ENCODE measurements at regions not wholly inside any gene's neighbourhood (a gene's known extent, or its start where the extent isn't known, plus 50 kb on each side); places are given as distances from the start of the nearest gene placed in this dataset.

GRCh38 chr7:17544401-17544800, 245.9 kb downstream of the AHR start:
- ATAC-seq (no peak), DNase-seq (no peak)
- intact Hi-C loops (cut with DNase I, micrococcal nuclease): no loop called here

GRCh38 chr7:17545348-17545747, 246.9 kb downstream of the AHR start:
- DNase-seq: no peak
- ATAC-seq: no peak
- intact Hi-C loops (cut with DNase I, micrococcal nuclease): no loop called here

GRCh38 chr7:17546189-17546588, 247.7 kb downstream of the AHR start:
- no peak for DNase-seq
- intact Hi-C loops (cut with DNase I, micrococcal nuclease): no loop called here
- no peak for ATAC-seq

GRCh38 chr7:17546592-17546991, 248.1 kb downstream of the AHR start:
- no peak for ATAC-seq

GRCh38 chr7:17548014-17548653, 249.7 kb downstream of the AHR start:
- ATAC-seq (peak; percentile 89), DNase-seq (peak in 1 of 2 donors; percentile 35)
- intact Hi-C loops (cut with DNase I, micrococcal nuclease): no loop called here

More at GRCh38 chr7:17546592-17546991, 248.1 kb downstream of the AHR start:
- intact Hi-C loops (cut with DNase I, micrococcal nuclease): no loop called here
- DNase-seq: no peak

GRCh38 chr7:17549406-17549805, 251.0 kb downstream of the AHR start:
- DNase-seq: no peak
- ATAC-seq: peak; percentile 97
- intact Hi-C loops (cut with DNase I, micrococcal nuclease): no loop called here

- intact Hi-C loops (cut with DNase I, micrococcal nuclease): no loop called here
- ATAC-seq: no peak
- no peak for DNase-seq
These were observed 253.9 kb downstream of the AHR start for GRCh38 chr7:17552373-17552772.

- no peak for ATAC-seq
- DNase-seq: no peak
- intact Hi-C loops (cut with DNase I, micrococcal nuclease): no loop called here
These were observed 254.5 kb downstream of the AHR start for GRCh38 chr7:17552952-17553351.

- intact Hi-C loops (cut with DNase I, micrococcal nuclease): no loop called here
- DNase-seq: no peak
- no peak for ATAC-seq
These were observed 256.0 kb downstream of the AHR start for GRCh38 chr7:17554341-17555015.

GRCh38 chr7:17556247-17556956, 257.9 kb downstream of the AHR start:
- intact Hi-C loops (cut with DNase I, micrococcal nuclease): no loop called here
- ATAC-seq (no peak), DNase-seq (no peak)

GRCh38 chr7:17557251-17557671, 258.8 kb downstream of the AHR start:
- DNase-seq: no peak
- intact Hi-C loops (cut with DNase I, micrococcal nuclease): no loop called here
- no peak for ATAC-seq

GRCh38 chr7:17558135-17558534, 259.7 kb downstream of the AHR start:
- intact Hi-C loops (cut with DNase I, micrococcal nuclease): no loop called here
- peak; percentile 25 for ATAC-seq
- DNase-seq: no peak

- intact Hi-C loops (cut with DNase I, micrococcal nuclease): no loop called here
- ATAC-seq (peak; percentile 96), DNase-seq (no peak)
These were observed 260.3 kb downstream of the AHR start for GRCh38 chr7:17558558-17559332.

- no peak for DNase-seq
- intact Hi-C loops (cut with DNase I, micrococcal nuclease): no loop called here
- peak; percentile 47 for ATAC-seq
These were observed 260.9 kb downstream of the AHR start for GRCh38 chr7:17559388-17559787.

GRCh38 chr7:17560516-17560915, 262.1 kb downstream of the AHR start:
- DNase-seq: no peak
- no peak for ATAC-seq
- intact Hi-C loops (cut with DNase I, micrococcal nuclease): no loop called here

GRCh38 chr7:17560966-17561365, 262.5 kb downstream of the AHR start:
- DNase-seq (no peak), ATAC-seq (no peak)
- intact Hi-C loops (cut with DNase I, micrococcal nuclease): no loop called here

GRCh38 chr7:17564678-17565212, 266.3 kb downstream of the AHR start:
- intact Hi-C loops (cut with DNase I, micrococcal nuclease): no loop called here
- ATAC-seq (no peak), DNase-seq (no peak)

- no peak for DNase-seq
These were observed 281.7 kb downstream of the AHR start for GRCh38 chr7:17580141-17580540.

GRCh38 chr7:17580856-17581255, 282.4 kb downstream of the AHR start:
- intact Hi-C loops (cut with DNase I, micrococcal nuclease): no loop called here
- ATAC-seq: no peak
- no peak for DNase-seq

More at GRCh38 chr7:17580141-17580540, 281.7 kb downstream of the AHR start:
- intact Hi-C loops (cut with DNase I, micrococcal nuclease): no loop called here
- no peak for ATAC-seq

Data from left colon (tissue), 2 donors.